RPMI7951 (cell line): ENCODE measurements at regions not wholly inside any gene's neighbourhood (a gene's known extent, or its start where the extent isn't known, plus 50 kb on each side); places are given as distances from the start of the nearest gene placed in this dataset.
A peak's percentile ranks its signal among the peaks of the same experiment; 100 is the strongest.

ENCODE experiments used
- DNase-seq: peaks from one replicate; pipeline ENCODE4 v3.0.0-alpha.2; 2012; ENCODE audit warnings: low read depth

DNA sequence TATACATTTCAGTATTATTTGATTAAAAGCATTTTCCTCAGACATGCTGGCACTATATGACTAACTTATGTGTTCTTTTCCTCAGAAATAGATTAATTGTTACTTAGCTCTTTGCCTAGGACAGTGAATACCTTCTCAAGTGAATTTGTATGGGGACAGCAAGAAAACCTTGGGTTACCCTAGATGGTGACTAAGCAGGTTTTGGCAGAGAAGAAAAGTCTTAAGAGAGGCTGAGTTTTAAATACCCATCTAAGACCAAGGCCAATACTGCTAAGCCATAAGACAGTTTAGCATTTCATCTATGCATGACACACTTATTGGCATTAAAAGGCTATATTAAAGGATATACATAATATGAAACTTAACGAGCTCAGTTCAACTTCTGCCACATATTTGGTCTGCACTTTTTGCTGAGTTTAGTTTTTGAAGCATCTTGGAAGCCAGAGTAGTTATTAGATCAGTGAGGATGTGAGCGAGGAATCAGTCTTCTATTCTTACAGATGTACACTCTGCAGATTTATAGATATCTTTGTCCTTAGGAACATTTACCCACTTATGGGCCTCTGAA lies 54.6 kb upstream of the FAM3C start:
- DNase-seq: no peak

DNA sequence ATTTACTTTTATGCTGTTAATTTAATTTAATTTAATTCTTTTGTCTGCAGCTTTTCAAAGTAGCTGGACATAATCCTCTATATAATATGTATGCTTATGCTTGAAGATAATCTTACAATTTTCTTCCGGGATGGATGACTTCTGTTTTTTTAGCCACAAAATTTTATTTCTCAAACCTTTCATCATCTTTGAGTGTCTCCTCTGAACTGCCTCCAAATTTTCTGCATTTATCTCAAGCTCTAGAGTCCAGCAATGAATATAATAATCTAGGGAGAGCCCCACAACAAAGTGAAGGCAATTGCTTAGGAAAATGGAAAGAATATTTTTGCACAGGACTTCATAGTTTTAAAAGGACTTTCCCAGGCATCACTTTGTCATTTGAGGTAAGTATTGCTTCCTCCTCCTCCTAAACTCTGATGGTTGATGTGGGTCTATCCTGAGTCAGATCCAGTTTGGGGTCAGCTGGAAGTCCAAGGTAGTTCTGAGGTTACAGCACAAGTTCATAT lies 53.7 kb upstream of the FAM3C start:
- DNase-seq: no peak

DNA sequence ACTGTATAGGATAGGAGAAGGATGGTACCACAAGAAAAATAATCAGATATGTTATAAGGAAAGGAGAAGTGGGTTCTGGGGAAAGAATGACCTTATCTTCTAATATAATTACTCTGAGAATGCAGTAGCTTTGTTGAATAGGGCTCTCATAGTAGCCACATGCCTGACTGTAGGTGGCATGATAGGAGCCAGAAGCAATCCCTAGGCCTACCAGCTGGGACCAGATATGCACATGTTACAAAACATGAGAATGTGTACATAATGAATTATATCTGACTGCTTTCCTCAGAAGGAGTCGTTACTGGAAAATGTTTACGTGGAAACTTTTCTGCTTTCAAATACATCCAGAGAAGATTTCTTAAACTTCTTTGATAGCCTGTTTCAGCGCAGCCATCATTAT lies 53.2 kb upstream of the FAM3C start:
- DNase-seq: no peak

DNA sequence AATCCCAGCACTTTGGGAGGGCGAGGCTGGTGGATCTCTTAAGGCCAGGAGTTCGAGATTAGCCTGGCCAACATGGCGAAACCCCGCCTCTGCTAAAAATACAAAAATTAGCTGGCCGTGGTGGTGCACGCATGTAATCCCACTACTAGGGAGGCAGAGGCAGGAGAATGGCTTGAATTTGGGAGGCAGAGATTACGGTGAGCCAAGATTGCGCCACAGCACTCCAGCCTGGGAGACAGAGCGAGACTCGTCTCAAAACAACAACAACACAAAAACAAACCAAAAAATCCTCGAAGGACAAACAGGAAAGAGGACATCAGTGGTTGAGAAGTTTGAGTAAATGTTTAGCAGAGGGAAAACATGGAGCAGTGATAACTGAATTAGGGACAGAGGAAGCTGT lies 52.3 kb upstream of the FAM3C start:
- no peak for DNase-seq

DNA sequence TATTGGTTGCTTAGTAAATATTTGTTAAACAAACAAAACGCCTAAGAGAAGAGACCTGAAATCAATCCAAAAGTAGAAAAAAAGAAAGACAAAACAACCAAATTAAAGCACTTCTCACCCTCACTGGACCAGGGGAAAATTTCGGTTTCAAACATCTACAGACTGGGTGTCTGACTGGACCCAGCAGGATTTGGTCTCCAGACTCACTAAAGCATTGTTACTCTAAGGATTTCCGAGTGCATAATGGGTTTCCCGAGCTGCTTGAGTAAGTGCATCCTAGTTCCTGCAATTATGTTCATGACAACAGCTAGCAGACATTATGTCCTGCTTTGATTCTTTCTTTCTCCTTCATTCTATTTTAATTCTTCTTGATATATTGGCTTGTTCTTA lies 51.8 kb upstream of the FAM3C start:
- no peak for DNase-seq

DNA sequence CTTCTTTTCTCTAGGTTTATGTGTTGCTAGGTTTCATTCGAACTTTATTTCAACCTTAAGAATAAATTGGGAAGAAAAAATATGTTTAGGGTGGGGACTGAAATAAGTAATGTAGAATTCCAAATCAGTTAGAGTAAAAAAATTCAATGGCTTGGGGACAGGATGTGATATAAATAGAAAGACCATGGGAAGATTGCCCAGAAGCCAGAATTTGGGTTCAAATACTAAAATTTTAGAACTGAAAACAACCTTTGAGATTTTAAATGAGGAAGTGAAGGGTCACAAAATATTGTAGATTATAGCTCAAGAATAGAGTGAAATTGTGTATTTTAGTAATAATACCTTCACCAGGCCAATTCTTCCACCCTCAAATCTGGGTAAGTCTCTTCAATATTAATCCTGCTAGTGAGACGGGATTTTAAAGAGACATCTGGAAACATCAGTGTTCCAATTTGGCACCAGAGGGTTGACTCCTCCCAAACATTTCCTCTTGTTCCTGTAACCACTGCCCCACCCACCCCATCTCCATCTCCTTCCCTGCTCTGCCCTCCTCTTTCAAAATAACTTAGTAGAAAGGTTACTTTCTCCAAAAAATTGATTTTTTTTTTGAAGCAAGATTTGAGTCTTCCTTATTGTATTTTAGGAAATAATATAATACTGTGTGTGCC lies 51.3 kb upstream of the FAM3C start:
- DNase-seq: peak; percentile 55

DNA sequence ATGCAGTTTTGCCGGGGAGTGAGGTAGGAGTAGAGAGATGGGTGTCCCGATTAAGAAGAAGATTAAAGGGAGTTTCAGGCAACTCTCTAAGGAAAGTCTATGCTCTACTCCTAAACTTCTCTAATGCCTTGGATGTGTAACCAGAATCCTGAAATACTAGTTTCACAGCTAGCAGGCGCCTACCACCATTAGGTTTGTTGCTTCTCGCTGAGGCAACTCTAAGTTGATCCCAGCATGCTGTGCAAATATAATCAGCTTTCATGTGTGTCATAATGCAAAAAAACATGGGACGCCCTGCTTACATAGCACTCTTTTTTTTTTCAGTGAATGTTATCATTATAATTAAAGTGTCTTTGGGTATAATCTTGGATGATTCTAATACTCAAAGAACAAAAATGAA lies 50.4 kb upstream of the FAM3C start:
- DNase-seq: no peak
